ENCODE measurements at regions not wholly inside any gene's neighbourhood (a gene's known extent, or its start where the extent isn't known, plus 50 kb on each side); places are given as distances from the start of the nearest gene placed in this dataset.

- DNase-seq: no peak
Measured at GRCh38 chr9:107886826-107887225, 397.3 kb upstream of the KLF4 start.

- peak; percentile 12 for DNase-seq
Measured at GRCh38 chr9:107883496-107884124, 394.0 kb upstream of the KLF4 start.

- no peak for DNase-seq
Measured at GRCh38 chr9:107881626-107882300, 392.2 kb upstream of the KLF4 start.

- no peak for DNase-seq
Measured at GRCh38 chr9:107878462-107878861, 388.9 kb upstream of the KLF4 start.

GRCh38 chr9:107875571-107875980 is 386.0 kb upstream of the KLF4 start:
- DNase-seq: no peak

- DNase-seq: no peak
Measured at GRCh38 chr9:107874591-107875369, 385.2 kb upstream of the KLF4 start.

GRCh38 chr9:107874137-107874536 is 384.6 kb upstream of the KLF4 start:
- DNase-seq: no peak

GRCh38 chr9:107872457-107873192 is 383.1 kb upstream of the KLF4 start:
- no peak for DNase-seq

GRCh38 chr9:107870927-107871680 is 381.5 kb upstream of the KLF4 start:
- peak; percentile 8 for DNase-seq

GRCh38 chr9:107870221-107870620 is 380.7 kb upstream of the KLF4 start:
- DNase-seq: peak; percentile 47

GRCh38 chr9:107869111-107869510 is 379.5 kb upstream of the KLF4 start:
- no peak for DNase-seq

GRCh38 chr9:107868186-107868585 is 378.6 kb upstream of the KLF4 start:
- DNase-seq: no peak

GRCh38 chr9:107867738-107868137 is 378.2 kb upstream of the KLF4 start:
- no peak for DNase-seq

- no peak for DNase-seq
Measured at GRCh38 chr9:107866711-107867311, 377.2 kb upstream of the KLF4 start.

GRCh38 chr9:107863396-107863795 is 373.8 kb upstream of the KLF4 start:
- no peak for DNase-seq

GRCh38 chr9:107862881-107863280 is 373.3 kb upstream of the KLF4 start:
- DNase-seq: no peak

GRCh38 chr9:107862323-107862722 is 372.8 kb upstream of the KLF4 start:
- DNase-seq: no peak

- DNase-seq: no peak
Measured at GRCh38 chr9:107861075-107861474, 371.5 kb upstream of the KLF4 start.

- no peak for DNase-seq
Measured at GRCh38 chr9:107858260-107858659, 368.7 kb upstream of the KLF4 start.

- peak; percentile 9 for DNase-seq
Measured at GRCh38 chr9:107856633-107857032, 367.1 kb upstream of the KLF4 start.

GRCh38 chr9:107855164-107855563 is 365.6 kb upstream of the KLF4 start:
- no peak for DNase-seq

GRCh38 chr9:107853461-107853860 is 363.9 kb upstream of the KLF4 start:
- no peak for DNase-seq

Data from DMS53 (cell line).